Nucleus accumbens (tissue), 56 donors: ENCODE measurements at regions not wholly inside any gene's neighbourhood (a gene's known extent, or its start where the extent isn't known, plus 50 kb on each side); places are given as distances from the start of the nearest gene placed in this dataset.
"Not testable (repeated sequence)": the region's sequence is repeated elsewhere in the genome, so short reads cannot be mapped to it uniquely, and the experiment has no call there.

ENCODE experiments used
- DNase-seq, 56 donors: peaks; one replicate each; lab custom pipeline; 2025; lab: John Stamatoyannopoulos, UW

DNA sequence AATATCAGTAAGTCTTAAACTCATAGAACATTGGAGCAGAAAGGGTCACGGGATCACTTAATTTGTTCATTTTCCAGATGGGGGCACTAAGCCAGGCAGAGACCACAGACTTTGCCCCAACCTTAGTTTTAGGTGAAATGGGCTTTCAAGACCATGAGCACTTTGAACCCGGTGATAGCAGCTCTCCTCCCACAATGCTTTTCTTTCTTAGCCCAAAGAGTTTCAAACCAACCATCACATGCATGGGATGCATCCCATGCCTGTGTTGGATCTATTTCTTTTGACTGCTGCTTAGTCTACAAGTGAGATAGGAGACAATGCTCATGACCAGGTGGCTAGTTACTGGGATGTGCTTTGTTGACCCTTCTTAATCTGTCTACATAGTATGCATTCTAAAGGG, 240.6 kb downstream of the NUF2 start:
- DNase-seq, result no peak

DNA sequence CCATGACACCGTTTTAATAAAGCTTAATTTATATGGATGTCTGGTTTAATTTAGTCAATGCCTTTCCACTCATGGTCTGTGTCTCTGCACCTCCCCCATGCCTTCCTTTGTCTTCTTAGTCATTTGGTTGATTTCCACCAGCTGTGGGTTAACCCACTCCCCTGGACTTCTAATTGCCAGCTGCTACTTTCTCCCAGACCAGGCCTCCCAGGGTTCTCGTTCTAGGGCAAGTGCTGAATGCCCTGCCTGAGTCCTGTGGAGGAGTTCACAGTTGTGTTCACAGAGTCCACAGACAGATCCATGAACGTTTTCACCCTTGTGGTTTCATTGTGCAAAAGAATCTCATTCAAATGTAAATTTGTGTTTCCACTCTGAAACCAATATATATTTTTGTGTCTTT, 243.4 kb downstream of the NUF2 start:
- DNase-seq, result no peak

DNA sequence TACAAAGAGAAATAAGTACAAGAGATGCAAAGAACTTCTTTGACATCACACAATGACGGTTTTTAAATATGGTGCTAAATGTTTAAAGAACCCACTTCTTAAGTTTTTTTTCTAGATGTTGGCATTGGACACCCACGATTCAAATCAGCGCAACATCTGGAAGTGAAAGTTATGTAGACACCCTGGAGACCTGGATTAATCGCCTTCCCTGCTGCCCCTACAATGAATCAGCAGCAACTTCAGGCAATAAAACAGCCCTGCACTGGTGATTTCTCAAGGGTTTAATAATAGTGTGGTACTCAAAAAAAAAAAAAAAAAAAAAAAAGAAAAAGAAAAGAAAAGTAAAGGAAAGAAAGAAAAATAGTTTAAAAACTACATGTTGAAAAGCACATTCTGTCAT, 248.3 kb downstream of the NUF2 start:
- DNase-seq, result no peak

DNA sequence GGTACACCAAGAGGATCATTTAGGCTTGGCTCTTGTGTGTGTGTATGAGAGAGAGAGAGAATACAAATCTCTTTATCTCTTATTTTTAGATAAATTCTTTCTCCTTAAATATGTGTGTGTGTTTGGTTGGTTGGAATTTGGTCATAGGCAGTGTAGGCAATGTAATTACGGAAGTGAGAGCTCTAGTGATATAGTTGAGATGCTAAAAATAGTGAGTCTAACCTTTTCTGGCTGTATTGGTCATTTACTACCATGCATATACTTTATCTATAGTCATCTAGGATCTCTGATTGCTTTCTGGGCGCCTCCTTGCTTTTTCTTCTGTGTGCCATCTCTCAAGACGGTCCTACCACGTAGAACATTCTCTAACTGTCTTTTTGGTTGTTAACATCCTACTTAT, 250.2 kb downstream of the NUF2 start:
- no peak for DNase-seq

DNA sequence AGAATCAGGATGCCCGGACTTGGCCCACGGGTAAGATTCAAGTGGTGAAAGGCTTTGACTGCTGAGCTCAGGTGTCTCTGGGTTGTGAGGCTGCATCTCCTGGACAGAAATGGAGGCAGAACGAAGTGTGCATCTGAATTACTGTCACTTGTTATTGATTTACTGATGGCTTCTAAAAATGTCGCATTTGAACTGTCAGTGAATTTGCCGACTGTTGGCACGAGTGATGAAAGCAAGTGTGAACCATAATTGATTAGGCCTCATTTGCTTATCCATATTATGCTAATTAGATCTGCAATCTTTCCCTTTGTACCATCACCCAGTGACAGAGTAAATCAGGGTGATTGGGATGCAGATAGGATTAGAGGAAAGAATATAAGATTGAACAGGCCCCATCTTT, 252.4 kb downstream of the NUF2 start:
- DNase-seq, result no peak

- DNase-seq, result no peak
Observed at GRCh38 chr1:163580926-163581325, 259.2 kb downstream of the NUF2 start.

- DNase-seq, result no peak
Observed at GRCh38 chr1:163583661-163584181, 262.0 kb downstream of the NUF2 start.

DNA sequence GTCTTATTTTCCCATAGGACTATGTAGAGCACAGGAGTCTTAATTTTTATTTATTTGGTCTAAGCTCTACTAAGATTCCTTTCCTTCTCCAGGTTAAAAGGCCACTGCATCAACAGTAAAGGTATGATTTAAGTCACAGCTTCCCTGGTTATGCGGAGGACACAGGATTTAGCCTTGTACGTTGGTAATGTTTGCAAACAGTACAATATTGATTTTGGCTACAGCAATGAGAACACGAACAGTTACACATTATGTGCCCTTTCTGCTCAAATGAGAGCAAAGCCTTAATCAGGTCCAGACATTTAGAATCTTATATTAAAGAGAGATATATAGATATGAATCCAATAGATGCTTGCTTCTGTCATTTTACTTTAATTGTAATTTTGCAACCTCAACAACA, 264.0 kb downstream of the NUF2 start:
- DNase-seq, result no peak

DNA sequence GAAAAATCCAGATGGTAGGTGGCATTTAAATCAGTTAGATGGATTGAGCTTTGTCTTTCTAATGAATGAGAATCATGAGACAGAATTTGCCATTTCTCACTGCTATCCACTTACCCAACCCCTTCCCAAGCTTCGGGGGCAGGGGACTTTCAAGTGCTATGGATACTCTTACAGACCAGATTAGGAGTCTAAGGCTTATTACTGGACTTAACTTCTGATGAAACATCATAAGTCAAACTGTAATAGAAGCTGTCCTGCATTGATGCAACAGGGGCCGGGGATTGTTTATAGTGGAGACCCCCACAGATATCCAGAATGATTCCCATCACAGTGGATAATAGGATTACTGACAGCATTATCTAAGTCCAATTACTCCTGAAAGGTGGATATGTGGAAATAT, 267.0 kb downstream of the NUF2 start:
- no peak for DNase-seq

DNA sequence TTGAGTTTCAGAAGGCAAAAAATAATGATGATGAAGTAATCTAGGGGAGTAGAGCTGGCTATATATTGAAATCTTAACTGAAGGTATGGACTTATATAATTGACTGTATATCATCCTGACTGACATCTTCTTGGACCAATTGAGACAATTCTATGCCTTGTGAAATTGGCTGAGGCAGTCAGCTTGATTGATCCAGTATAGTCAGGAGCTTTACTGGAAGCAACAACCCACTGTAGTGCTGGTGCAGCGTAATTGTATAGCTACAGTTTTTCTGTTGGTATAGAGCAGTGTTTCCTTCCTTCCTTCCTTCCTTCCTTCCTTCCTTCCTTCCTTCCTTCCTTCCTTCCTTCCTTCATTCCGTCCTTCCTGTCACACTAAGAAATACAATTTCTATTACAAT, 268.0 kb downstream of the NUF2 start:
- no peak for DNase-seq

GRCh38 chr1:163591131-163591530, 269.4 kb downstream of the NUF2 start:
- DNase-seq, result not testable (repeated sequence)

DNA sequence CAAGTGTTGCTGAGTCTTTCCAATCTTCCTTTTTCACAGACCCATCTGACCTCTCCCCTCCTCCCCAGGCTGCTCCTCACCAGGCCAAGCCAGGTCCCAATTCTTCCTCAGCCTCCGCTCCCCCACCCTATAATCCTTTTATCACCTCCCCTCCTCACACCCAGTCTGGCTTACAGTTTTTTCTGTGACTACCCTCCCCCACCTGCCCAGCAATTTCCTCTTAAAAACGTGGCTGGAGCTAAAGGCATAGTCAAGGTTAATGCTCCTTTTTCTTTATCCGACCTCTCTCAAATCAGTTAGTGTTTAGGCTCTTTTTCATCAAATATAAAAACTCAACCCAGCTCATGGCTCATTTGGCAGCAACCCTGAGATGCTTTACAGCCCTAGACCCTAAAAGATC, 270.9 kb downstream of the NUF2 start:
- not testable (repeated sequence) for DNase-seq

DNA sequence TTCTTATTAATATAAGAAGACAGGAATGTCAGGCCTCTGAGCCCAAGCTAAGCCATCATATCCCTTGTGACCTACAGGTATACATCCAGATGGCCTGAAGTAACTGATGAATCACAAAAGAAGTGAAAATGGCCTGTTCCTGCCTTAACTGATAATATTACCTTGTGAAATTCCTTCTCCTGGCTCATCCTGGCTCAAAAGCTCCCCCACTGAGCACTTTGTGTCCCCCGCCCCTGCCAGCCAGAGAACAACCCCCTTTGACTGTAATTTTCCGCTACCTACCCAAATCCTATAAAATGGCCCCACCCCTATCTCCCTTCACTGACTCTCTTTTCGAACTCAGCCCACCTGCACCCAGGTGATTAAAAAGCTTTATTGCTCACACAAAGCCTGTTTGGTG, 274.4 kb downstream of the NUF2 start:
- not testable (repeated sequence) for DNase-seq

DNA sequence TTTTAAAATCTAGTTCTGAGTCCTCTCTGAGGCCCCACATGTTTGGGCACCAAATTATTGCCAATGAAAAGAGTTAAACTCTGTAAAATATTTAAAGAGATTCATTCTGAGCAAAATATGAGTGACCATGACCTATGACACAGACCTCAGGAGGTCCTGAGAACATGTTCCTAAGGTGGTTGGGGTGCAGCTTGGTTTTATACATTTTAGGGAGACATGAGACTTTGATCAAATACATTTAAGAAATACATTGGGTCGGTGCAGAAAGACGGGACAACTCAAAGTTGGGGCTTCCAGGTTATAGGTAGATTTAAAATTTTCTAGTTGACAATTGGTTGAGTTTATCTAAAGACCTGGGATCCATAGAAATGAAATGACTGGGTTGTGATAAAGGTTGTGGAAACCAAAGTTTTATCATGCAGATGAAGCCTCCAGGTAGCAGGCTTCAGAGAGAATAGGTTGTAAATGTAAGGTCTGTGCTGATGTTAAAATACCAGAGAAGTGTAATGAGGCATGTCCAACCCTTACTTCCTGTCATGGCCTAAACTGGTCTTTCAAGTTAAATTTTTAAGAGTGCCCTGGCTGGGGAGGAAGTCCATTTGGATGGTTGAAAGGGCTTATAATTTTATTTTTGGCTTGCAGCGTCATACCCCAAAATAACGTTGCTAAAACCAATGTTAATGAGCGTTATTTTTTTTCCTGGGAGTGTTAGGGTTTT, 274.9 kb downstream of the NUF2 start:
- no peak for DNase-seq

GRCh38 chr1:163604321-163604720, 282.6 kb downstream of the NUF2 start:
- no peak for DNase-seq

- no peak for DNase-seq
Observed at GRCh38 chr1:163604896-163605295, 283.1 kb downstream of the NUF2 start.

DNA sequence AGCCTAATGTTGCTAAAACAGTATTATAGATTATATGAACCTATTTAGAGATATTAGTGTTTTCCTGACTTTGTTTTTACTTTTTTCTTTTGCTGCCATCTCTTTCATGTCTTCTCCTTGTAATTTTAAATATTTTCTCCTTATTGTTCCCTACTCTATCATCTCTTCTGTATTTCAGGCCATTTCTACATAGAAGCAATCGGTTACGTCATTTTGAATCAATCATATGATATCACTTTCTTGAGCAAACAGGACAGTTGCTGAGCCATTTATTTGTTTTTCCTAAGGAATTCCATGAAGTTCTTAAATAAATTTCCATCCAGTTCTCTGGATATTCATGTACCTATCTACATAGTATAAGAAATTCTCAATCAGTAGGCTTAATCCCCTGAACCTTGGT, 287.2 kb downstream of the NUF2 start:
- DNase-seq, result no peak

GRCh38 chr1:163609858-163610257, 288.1 kb downstream of the NUF2 start:
- DNase-seq, result no peak

- no peak for DNase-seq
Observed at GRCh38 chr1:163610486-163610885, 288.7 kb downstream of the NUF2 start.

DNA sequence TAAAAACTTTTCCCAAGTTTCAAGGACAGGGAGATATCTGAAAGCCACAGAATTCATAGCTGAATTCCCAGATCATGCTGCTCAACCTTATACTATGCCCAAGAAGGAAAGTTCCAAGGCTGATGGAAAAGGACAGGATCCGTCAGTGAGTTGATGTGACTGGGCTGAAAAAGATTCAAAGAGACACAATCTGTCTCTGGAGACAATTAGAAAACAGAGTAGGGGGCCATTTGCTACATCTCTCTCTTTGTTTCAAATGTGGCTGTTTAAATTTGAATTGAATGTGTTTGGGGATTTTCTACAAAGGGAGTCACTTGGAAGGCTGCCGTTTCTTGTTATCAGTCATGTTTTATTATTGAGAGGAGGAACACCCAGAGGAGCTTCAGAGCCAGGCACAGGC, 292.6 kb downstream of the NUF2 start:
- no peak for DNase-seq

DNA sequence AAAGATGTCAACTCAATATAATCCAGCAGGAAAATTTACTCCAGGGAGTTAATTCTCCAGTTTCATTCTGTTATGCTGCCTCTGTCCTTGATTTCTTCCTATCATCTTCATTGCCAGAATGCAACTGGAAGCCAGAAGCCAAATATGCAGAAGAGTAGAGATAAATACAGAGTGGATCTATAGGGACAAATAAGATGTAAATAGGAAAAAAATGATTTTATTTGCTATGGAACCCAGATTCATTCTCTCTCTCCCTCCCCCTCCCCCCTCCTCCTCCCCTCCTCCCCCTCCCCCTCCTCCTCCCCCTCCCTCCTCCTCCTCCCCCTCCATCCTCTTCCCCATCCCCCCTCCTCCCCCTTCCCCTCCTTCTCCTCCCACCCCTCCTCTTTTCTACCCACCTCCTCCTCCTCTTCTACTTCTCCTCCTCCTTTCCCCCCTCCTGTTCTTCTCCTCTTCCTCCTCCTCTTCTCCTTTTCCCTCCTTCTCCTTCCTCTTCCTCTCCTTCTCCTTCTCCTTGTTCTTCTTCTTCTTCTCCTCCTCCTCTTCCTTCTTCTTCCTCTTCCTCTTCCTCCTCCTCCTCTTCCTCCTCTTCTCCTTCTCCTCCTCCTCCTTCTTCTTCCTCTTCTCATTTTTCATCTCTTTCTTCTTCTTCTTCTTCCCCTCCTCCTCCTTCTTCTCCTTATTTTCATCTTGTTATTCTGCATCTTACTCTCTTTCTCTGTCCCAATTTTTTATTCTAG, 306.4 kb downstream of the NUF2 start:
- no peak for DNase-seq

DNA sequence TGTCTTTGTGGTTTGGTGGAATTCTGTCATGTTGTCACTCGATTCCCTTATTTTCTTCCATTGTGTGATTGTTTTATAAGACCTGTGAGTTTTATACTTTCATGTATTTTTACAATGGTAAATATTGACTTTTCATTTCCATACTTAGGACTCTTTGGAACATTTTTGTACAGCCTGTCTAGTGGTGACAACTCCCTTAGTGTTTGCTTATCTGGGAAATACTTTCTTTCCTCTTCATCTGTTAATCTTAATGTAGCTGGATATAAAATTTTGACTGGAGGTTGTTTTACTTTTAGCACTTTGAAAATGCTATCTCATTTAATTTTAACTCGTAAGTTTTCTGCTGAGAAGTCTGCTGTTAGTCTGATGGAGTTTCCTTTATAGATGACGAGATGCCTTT, 310.5 kb downstream of the NUF2 start:
- no peak for DNase-seq
